ENCODE measurements at regions not wholly inside any gene's neighbourhood (a gene's known extent, or its start where the extent isn't known, plus 50 kb on each side); places are given as distances from the start of the nearest gene placed in this dataset.

DNA sequence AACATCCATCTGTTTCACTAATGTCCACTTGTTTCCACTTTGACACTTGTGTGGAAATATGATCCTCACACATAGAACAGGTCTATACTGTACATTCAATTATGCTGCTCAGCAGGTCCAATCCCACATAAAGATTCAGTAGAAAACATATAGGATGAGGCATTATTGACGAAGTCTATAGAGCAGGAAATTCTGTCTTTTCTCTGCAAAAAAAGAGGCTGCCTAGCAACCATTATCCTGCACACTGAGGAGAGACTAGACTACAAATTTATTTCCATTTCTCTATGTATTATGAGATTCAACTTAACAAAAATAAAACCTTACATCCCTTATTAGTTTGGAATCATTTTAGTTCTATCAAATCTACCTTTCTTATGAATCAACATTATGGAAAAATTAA is 204.6 kb upstream of the POM121L12 start:
- TF ChIP-seq CTCF (conservative IDR thresholded peaks at IDR 0.05 in 1 of 2, IDR thresholded peaks at IDR 0.05 in 1 of 2; ENCODE audit: extremely low read depth in 1 of 2, insufficient read depth in 1 of 2, low read depth in 1 of 2, low read length in 2 of 2) (no peak), EZH2 (IDR thresholded peaks at IDR 0.05; ENCODE audit: borderline replicate concordance, low read length) (no peak)

All from mammary epithelial cell (primary cell).